ENCODE measurements at regions not wholly inside any gene's neighbourhood (a gene's known extent, or its start where the extent isn't known, plus 50 kb on each side); places are given as distances from the start of the nearest gene placed in this dataset.
"Not testable (repeated sequence)": the region's sequence is repeated elsewhere in the genome, so short reads cannot be mapped to it uniquely, and the experiment has no call there.

- Histone ChIP-seq H3K4me2 (no peak overlapping the region), H4K20me1 (replicated peaks; ENCODE audit: insufficient read depth) (no peaks in the 10 kb centered on the region), H3F3A (replicated peaks; ENCODE audit: low read depth) (no peaks in the 10 kb centered on the region), H3K4me1 (ENCODE audit: insufficient read depth) (no peaks in the 10 kb centered on the region), H3K27me3 (ENCODE audit: insufficient read depth) (no peaks in the 10 kb centered on the region), H3K27ac (ENCODE audit: low read depth) (no peak overlapping the region), H3K9me2 (ENCODE audit: insufficient read depth) (no peaks in the 10 kb centered on the region), H3K79me2 (replicated peaks; ENCODE audit: insufficient read depth) (no peaks in the 10 kb centered on the region), H3K36me3 (ENCODE audit: insufficient read depth) (no peaks in the 10 kb centered on the region), H2AFZ (no peak overlapping the region), H3K4me3 (no peak overlapping the region)
- Mint-ChIP-seq H3K9me3 (peaks cover 78% of the 10 kb centered on the region), H3K4me1 (no peaks in the 10 kb centered on the region), H3K4me3 (no peak overlapping the region), H3K36me3 (ENCODE audit: low read depth) (peaks cover 9% of the 10 kb centered on the region), H3K27me3 (ENCODE audit: insufficient read depth, low read depth, poor library complexity) (no peaks in the 10 kb centered on the region), H3K27ac (no peak overlapping the region)
- ATAC-seq (no peak), DNase-seq (ENCODE audit: low spot score) (no peak)
- TF ChIP-seq ZNF114 (CRISPR knock-in tag; IDR thresholded peaks at IDR 0.05) (no peak), ZNF331 (CRISPR knock-in tag; IDR thresholded peaks at IDR 0.05; ENCODE audit: low read depth) (no peak), JUNB (IDR thresholded peaks at IDR 0.05; ENCODE audit: unreplicated experiment) (no peak), ZNF462 (CRISPR knock-in tag; IDR thresholded peaks at IDR 0.05) (no peak), ETS1 (IDR thresholded peaks at IDR 0.05) (no peak), CREB1 (CRISPR knock-in tag; IDR thresholded peaks at IDR 0.05; ENCODE audit: low read depth) (no peak), CTCF (conservative IDR thresholded peaks at IDR 0.05; ENCODE audit: low read depth in 2 of 2) (no peak), NANOG (IDR thresholded peaks at IDR 0.05; ENCODE audit: borderline replicate concordance) (no peak), REST (IDR thresholded peaks at IDR 0.05; ENCODE audit: unreplicated experiment) (no peak)
Measured at GRCh38 chrX:55389376-55389775, 62.6 kb upstream of the MAGEH1 start.

GRCh38 chrX:55396836-55397235 is 55.1 kb upstream of the MAGEH1 start:
- not testable (repeated sequence) for ATAC-seq; H3K27me3 ChIP-seq (ENCODE audit: insufficient read depth); H3K4me3 Mint-ChIP-seq; H3K4me3 ChIP-seq; H3K9me2 ChIP-seq (ENCODE audit: insufficient read depth); H3K36me3 Mint-ChIP-seq (ENCODE audit: low read depth); H3K79me2 ChIP-seq (replicated peaks; ENCODE audit: insufficient read depth); DNase-seq (ENCODE audit: low spot score); H2AFZ ChIP-seq; H3K36me3 ChIP-seq (ENCODE audit: insufficient read depth); H3K4me1 ChIP-seq (ENCODE audit: insufficient read depth); H3K27ac Mint-ChIP-seq; H3K4me1 Mint-ChIP-seq; H4K20me1 ChIP-seq (replicated peaks; ENCODE audit: insufficient read depth); H3K4me2 ChIP-seq; H3K27ac ChIP-seq (ENCODE audit: low read depth); H3K27me3 Mint-ChIP-seq (ENCODE audit: insufficient read depth, low read depth, poor library complexity); H3F3A ChIP-seq (replicated peaks; ENCODE audit: low read depth)
- H3K9me3 Mint-ChIP-seq, result peaks cover 70% of the 10 kb centered on the region

Data from GM23338 (cell line).